ENCODE measurements at regions not wholly inside any gene's neighbourhood (a gene's known extent, or its start where the extent isn't known, plus 50 kb on each side); places are given as distances from the start of the nearest gene placed in this dataset.

GRCh38 chr1:220356981-220357850 is 85.0 kb upstream of the RAB3GAP2 start (continued):
- TF ChIP-seq STAT3 (IDR thresholded peaks at IDR 0.05; ENCODE audit: low read depth, low read length) (no peak), ZNF217 (IDR thresholded peaks at IDR 0.05) (no peak), EP300 (IDR thresholded peaks at IDR 0.05; ENCODE audit: borderline replicate concordance in 1 of 2, control insufficient read depth in 1 of 2, low read depth in 2 of 2, low read length in 2 of 2) (no peak)

- no peaks in the 10 kb centered on the region for H3K9me3 ChIP-seq (replicated peaks; ENCODE audit: control insufficient read depth, insufficient read depth, low read length)
- no peaks in the 10 kb centered on the region for H3K36me3 ChIP-seq (ENCODE audit: control insufficient read depth in 2 of 2, insufficient read depth in 2 of 2, low read length in 1 of 2)
- no peak overlapping the region for H3K4me2 ChIP-seq (ENCODE audit: control insufficient read depth, insufficient read depth)
- ChIA-PET SMC1A (ENCODE audit: uncharacterized antibody, unreplicated experiment) (interaction anchor here (1.1 to 1.2 kb wide), 2 partner anchors 56 to 137 kb away, joined by 3 to 5 read pairs; no protein-coding TSS in a partner anchor), RAD21 (ENCODE audit: unreplicated experiment) (no interaction called here), CTCF (interaction anchor here (0.9 to 1.8 kb wide), 4 partner anchors 9 to 63 kb away, joined by 3 to 6 read pairs (median 4); no protein-coding TSS in a partner anchor), POLR2A (no interaction called here)
- FAIRE-seq = no peak
- no peak overlapping the region for H3K9ac ChIP-seq (ENCODE audit: control insufficient read depth, insufficient read depth, low read length)
- in situ Hi-C loops (cut with MboI) (no loop called here), intact Hi-C loops (cut with micrococcal nuclease; ENCODE audit: unreplicated experiment) (no loop called here)
- BruUV-seq (replicated peaks) = no TSS peak
- no peaks in the 10 kb centered on the region for H3K4me1 ChIP-seq (ENCODE audit: control insufficient read depth, insufficient read depth, low read length)
- DNase-seq (ENCODE audit: low read depth, low spot score) = no peak
- WGBS (ENCODE audit: insufficient coverage, insufficient replicate concordance, low lambda C conversion rate, missing lambda C conversion rate) = 66% methylated on average over 24 of the region's 24 CpGs
- ATAC-seq = peak; percentile 75
- no peak overlapping the region for H3K4me3 ChIP-seq
- H2AFZ ChIP-seq (ENCODE audit: control insufficient read depth, low read depth, low read length) = no peak overlapping the region
- H3K79me2 ChIP-seq (ENCODE audit: control insufficient read depth, insufficient read depth, low read length) = no peaks in the 10 kb centered on the region
- H3K27me3 ChIP-seq (replicated peaks in 1 of 2; ENCODE audit: control insufficient read depth in 2 of 2, insufficient read depth in 2 of 2, low read length in 1 of 2) = no peaks in the 10 kb centered on the region
- H4K20me1 ChIP-seq (ENCODE audit: control insufficient read depth, insufficient read depth) = no peaks in the 10 kb centered on the region
- H3K27ac ChIP-seq (ENCODE audit: control insufficient read depth, insufficient read depth) = no peak overlapping the region
- TF ChIP-seq YBX1 (IDR thresholded peaks at IDR 0.05) (no peak), RAD21 (IDR thresholded peaks at IDR 0.05; ENCODE audit: insufficient read depth, low read depth, low read length) (no peak), MYB (IDR thresholded peaks at IDR 0.05; ENCODE audit: borderline replicate concordance, low read depth, low read length) (no peak), RAD51 (IDR thresholded peaks at IDR 0.05) (no peak), RFX5 (IDR thresholded peaks at IDR 0.05; ENCODE audit: low read depth, low read length) (no peak), RCOR1 (conservative IDR thresholded peaks at IDR 0.05; ENCODE audit: low read depth, low read length) (no peak), PML (IDR thresholded peaks at IDR 0.05; ENCODE audit: low read length) (no peak), HDAC2 (IDR thresholded peaks at IDR 0.05) (no peak), CHD1 (IDR thresholded peaks at IDR 0.05; ENCODE audit: low read depth, low read length) (no peak), WRNIP1 (IDR thresholded peaks at IDR 0.05; ENCODE audit: borderline replicate concordance, low read depth, low read length) (no peak)
- TF ChIP-seq, protein P1, sequence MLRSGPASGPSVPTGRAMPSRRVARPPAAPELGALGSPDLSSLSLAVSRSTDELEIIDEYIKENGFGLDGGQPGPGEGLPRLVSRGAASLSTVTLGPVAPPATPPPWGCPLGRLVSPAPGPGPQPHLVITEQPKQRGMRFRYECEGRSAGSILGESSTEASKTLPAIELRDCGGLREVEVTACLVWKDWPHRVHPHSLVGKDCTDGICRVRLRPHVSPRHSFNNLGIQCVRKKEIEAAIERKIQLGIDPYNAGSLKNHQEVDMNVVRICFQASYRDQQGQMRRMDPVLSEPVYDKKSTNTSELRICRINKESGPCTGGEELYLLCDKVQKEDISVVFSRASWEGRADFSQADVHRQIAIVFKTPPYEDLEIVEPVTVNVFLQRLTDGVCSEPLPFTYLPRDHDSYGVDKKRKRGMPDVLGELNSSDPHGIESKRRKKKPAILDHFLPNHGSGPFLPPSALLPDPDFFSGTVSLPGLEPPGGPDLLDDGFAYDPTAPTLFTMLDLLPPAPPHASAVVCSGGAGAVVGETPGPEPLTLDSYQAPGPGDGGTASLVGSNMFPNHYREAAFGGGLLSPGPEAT (IDR thresholded peaks at IDR 0.05; ENCODE audit: low read depth) = no peak
- TF ChIP-seq, protein P2, sequence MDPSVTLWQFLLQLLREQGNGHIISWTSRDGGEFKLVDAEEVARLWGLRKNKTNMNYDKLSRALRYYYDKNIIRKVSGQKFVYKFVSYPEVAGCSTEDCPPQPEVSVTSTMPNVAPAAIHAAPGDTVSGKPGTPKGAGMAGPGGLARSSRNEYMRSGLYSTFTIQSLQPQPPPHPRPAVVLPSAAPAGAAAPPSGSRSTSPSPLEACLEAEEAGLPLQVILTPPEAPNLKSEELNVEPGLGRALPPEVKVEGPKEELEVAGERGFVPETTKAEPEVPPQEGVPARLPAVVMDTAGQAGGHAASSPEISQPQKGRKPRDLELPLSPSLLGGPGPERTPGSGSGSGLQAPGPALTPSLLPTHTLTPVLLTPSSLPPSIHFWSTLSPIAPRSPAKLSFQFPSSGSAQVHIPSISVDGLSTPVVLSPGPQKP (IDR thresholded peaks at IDR 0.05; ENCODE audit: low read depth, low read length) = no peak
Measured at GRCh38 chr1:220353229-220354012, 81.2 kb upstream of the RAB3GAP2 start.
